ENCODE measurements at regions not wholly inside any gene's neighbourhood (a gene's known extent, or its start where the extent isn't known, plus 50 kb on each side); places are given as distances from the start of the nearest gene placed in this dataset.

DNA sequence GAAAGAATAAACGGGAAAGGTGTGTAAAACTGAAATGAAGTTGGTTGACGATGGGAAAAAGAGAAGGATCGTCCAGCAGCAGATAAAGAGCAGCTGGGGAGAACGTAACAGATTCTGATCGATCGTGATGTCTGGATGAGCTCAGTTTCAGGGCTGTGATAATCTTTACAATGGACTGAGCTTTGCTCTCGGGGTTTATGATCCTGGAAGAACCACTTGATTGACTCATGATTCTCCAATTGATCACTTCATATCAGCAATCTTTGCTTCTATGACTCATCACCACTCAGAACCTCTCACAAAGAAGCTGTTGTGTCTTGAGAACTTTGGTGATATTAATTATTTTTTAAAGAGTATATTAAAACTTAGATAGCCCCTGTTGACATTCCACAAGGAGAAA is 690.7 kb downstream of the TUSC7 start:
- TF ChIP-seq CTCF (conservative IDR thresholded peaks at IDR 0.05; ENCODE audit: low read depth, low read length), result no peak
- DNase-seq (ENCODE audit: low read depth), result no peak
- H3K4me3 ChIP-seq (ENCODE audit: low read depth, low read length), result no peak overlapping the region

GRCh38 chr3:117404141-117404540 is 694.6 kb downstream of the TUSC7 start:
- no peak overlapping the region for H3K4me3 ChIP-seq (ENCODE audit: low read depth, low read length)
- DNase-seq (ENCODE audit: low read depth), result peak; percentile 11
- no peak for TF ChIP-seq CTCF (conservative IDR thresholded peaks at IDR 0.05; ENCODE audit: low read depth, low read length)

DNA sequence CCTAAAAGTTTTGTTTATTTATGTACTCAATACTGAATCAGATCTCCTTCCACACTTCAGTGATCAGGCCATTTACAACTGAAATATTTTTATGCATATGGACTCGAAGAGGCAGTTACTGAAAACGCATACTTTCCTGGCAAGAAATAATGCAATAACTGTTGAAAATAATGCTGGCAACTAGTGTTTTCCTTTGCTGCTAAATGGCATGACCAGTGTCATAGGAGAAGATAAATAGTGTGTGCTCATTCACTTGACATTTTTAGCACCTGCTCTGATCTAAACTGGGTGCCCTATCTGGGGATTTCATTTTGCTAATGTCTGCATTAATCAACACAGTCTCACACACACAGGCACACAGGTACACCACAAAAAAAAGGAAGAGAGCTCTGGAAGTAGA is 695.2 kb downstream of the TUSC7 start:
- DNase-seq (ENCODE audit: low read depth), result no peak
- H3K4me3 ChIP-seq (ENCODE audit: low read depth, low read length), result no peak overlapping the region
- no peak for TF ChIP-seq CTCF (conservative IDR thresholded peaks at IDR 0.05; ENCODE audit: low read depth, low read length)

GRCh38 chr3:117405359-117405758 is 695.8 kb downstream of the TUSC7 start:
- H3K4me3 ChIP-seq (ENCODE audit: low read depth, low read length), result no peak overlapping the region
- no peak for TF ChIP-seq CTCF (conservative IDR thresholded peaks at IDR 0.05; ENCODE audit: low read depth, low read length)
- no peak for DNase-seq (ENCODE audit: low read depth)

- TF ChIP-seq CTCF (conservative IDR thresholded peaks at IDR 0.05; ENCODE audit: low read depth, low read length), result peak; percentile 56
- DNase-seq (ENCODE audit: low read depth), result peak; percentile 42
- no peak overlapping the region for H3K4me3 ChIP-seq (ENCODE audit: low read depth, low read length)
Observed at GRCh38 chr3:117407317-117407716, 697.7 kb downstream of the TUSC7 start.

GRCh38 chr3:117408811-117409210 is 699.2 kb downstream of the TUSC7 start:
- H3K4me3 ChIP-seq (ENCODE audit: low read depth, low read length), result no peak overlapping the region
- TF ChIP-seq CTCF (conservative IDR thresholded peaks at IDR 0.05; ENCODE audit: low read depth, low read length), result no peak
- peak; percentile 15 for DNase-seq (ENCODE audit: low read depth)

DNA sequence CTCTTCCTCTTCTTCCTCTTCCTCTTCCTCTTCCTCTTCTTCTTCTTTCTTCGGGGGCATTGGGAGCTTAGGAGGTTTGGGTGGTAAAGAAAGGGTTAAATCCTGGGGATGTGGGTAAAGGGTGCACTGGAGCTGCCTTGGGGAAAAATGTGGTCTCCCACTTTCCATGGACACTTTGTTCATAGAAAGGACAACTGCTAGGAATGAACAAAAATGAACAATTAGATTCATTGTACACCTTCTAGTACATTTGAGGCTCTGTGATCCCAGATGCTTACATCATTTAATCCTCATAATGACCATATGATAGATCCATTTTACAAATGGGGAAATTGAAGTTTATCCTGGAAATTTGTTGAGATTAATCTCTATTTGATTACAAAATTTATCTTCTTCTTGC is 699.7 kb downstream of the TUSC7 start:
- no peak for DNase-seq (ENCODE audit: low read depth)
- no peak overlapping the region for H3K4me3 ChIP-seq (ENCODE audit: low read depth, low read length)
- no peak for TF ChIP-seq CTCF (conservative IDR thresholded peaks at IDR 0.05; ENCODE audit: low read depth, low read length)

All from choroid plexus epithelial cell (primary cell).